ENCODE measurements at regions not wholly inside any gene's neighbourhood (a gene's known extent, or its start where the extent isn't known, plus 50 kb on each side); places are given as distances from the start of the nearest gene placed in this dataset.
A peak's percentile ranks its signal among the peaks of the same experiment; 100 is the strongest.
"Not testable (repeated sequence)": the region's sequence is repeated elsewhere in the genome, so short reads cannot be mapped to it uniquely, and the experiment has no call there.

- H3K9me3 Mint-ChIP-seq: no peaks in the 10 kb centered on the region
- no peak for ATAC-seq (replicated peaks)
- no peak overlapping the region for H3K27ac Mint-ChIP-seq
- H3K36me3 Mint-ChIP-seq (ENCODE audit: low read depth): no peaks in the 10 kb centered on the region
- H3K4me3 Mint-ChIP-seq: no peak overlapping the region
- H3K27me3 Mint-ChIP-seq: peaks cover 22% of the 10 kb centered on the region
- peaks cover 5% of the 10 kb centered on the region for H3K4me1 Mint-ChIP-seq
These were observed 336.5 kb downstream of the RRAGC start for GRCh38 chr1:38522915-38523567.

- Mint-ChIP-seq H3K9me3 (no peaks in the 10 kb centered on the region), H3K27ac (no peak overlapping the region), H3K4me3 (no peak overlapping the region), H3K27me3 (peaks cover 7% of the 10 kb centered on the region), H3K4me1 (no peaks in the 10 kb centered on the region), H3K36me3 (ENCODE audit: low read depth) (no peaks in the 10 kb centered on the region)
- no peak for ATAC-seq (replicated peaks)
These were observed 343.0 kb downstream of the RRAGC start for GRCh38 chr1:38516560-38516959.

GRCh38 chr1:38512789-38513188 lies 346.8 kb downstream of the RRAGC start:
- peaks cover 24% of the 10 kb centered on the region for H3K27me3 Mint-ChIP-seq
- no peak for ATAC-seq (replicated peaks)
- no peak overlapping the region for H3K4me3 Mint-ChIP-seq
- H3K9me3 Mint-ChIP-seq: no peaks in the 10 kb centered on the region
- no peaks in the 10 kb centered on the region for H3K4me1 Mint-ChIP-seq
- no peaks in the 10 kb centered on the region for H3K36me3 Mint-ChIP-seq (ENCODE audit: low read depth)
- H3K27ac Mint-ChIP-seq: no peak overlapping the region

GRCh38 chr1:38512024-38512767 lies 347.4 kb downstream of the RRAGC start:
- H3K9me3 Mint-ChIP-seq: no peaks in the 10 kb centered on the region
- no peak for ATAC-seq (replicated peaks)
- no peak overlapping the region for H3K4me3 Mint-ChIP-seq
- no peaks in the 10 kb centered on the region for H3K36me3 Mint-ChIP-seq (ENCODE audit: low read depth)
- H3K4me1 Mint-ChIP-seq: no peaks in the 10 kb centered on the region
- H3K27ac Mint-ChIP-seq: no peak overlapping the region
- H3K27me3 Mint-ChIP-seq: peaks cover 24% of the 10 kb centered on the region

GRCh38 chr1:38508232-38508631 lies 351.3 kb downstream of the RRAGC start:
- Mint-ChIP-seq H3K4me1 (no peaks in the 10 kb centered on the region), H3K27ac (no peak overlapping the region), H3K4me3 (no peak overlapping the region), H3K27me3 (peaks cover 35% of the 10 kb centered on the region), H3K36me3 (ENCODE audit: low read depth) (no peaks in the 10 kb centered on the region), H3K9me3 (no peaks in the 10 kb centered on the region)
- ATAC-seq (replicated peaks): no peak

GRCh38 chr1:38507563-38507962 lies 352.0 kb downstream of the RRAGC start:
- H3K9me3 Mint-ChIP-seq: no peaks in the 10 kb centered on the region
- ATAC-seq (replicated peaks): no peak
- peaks cover 39% of the 10 kb centered on the region for H3K27me3 Mint-ChIP-seq
- H3K36me3 Mint-ChIP-seq (ENCODE audit: low read depth): no peaks in the 10 kb centered on the region
- H3K27ac Mint-ChIP-seq: no peak overlapping the region
- H3K4me3 Mint-ChIP-seq: no peak overlapping the region
- H3K4me1 Mint-ChIP-seq: no peaks in the 10 kb centered on the region

GRCh38 chr1:38505944-38506343 lies 353.6 kb downstream of the RRAGC start:
- H3K27ac Mint-ChIP-seq: no peak overlapping the region
- H3K4me1 Mint-ChIP-seq: no peaks in the 10 kb centered on the region
- ATAC-seq (replicated peaks): no peak
- no peaks in the 10 kb centered on the region for H3K36me3 Mint-ChIP-seq (ENCODE audit: low read depth)
- H3K27me3 Mint-ChIP-seq: peaks cover 48% of the 10 kb centered on the region
- no peak overlapping the region for H3K4me3 Mint-ChIP-seq
- no peaks in the 10 kb centered on the region for H3K9me3 Mint-ChIP-seq

- no peak for ATAC-seq (replicated peaks)
- Mint-ChIP-seq H3K4me3 (no peak overlapping the region), H3K9me3 (no peaks in the 10 kb centered on the region), H3K27ac (no peak overlapping the region), H3K4me1 (no peaks in the 10 kb centered on the region), H3K27me3 (peaks cover 46% of the 10 kb centered on the region), H3K36me3 (ENCODE audit: low read depth) (no peaks in the 10 kb centered on the region)
These were observed 356.8 kb downstream of the RRAGC start for GRCh38 chr1:38502758-38503157.

- no peaks in the 10 kb centered on the region for H3K4me1 Mint-ChIP-seq
- H3K4me3 Mint-ChIP-seq: no peak overlapping the region
- no peak overlapping the region for H3K27ac Mint-ChIP-seq
- no peaks in the 10 kb centered on the region for H3K36me3 Mint-ChIP-seq (ENCODE audit: low read depth)
- ATAC-seq (replicated peaks): no peak
- H3K27me3 Mint-ChIP-seq: peaks cover 40% of the 10 kb centered on the region
- no peaks in the 10 kb centered on the region for H3K9me3 Mint-ChIP-seq
These were observed 358.7 kb downstream of the RRAGC start for GRCh38 chr1:38500891-38501290.

- H3K4me3 Mint-ChIP-seq: no peak overlapping the region
- peaks cover 40% of the 10 kb centered on the region for H3K27me3 Mint-ChIP-seq
- no peaks in the 10 kb centered on the region for H3K4me1 Mint-ChIP-seq
- no peak for ATAC-seq (replicated peaks)
- H3K27ac Mint-ChIP-seq: no peak overlapping the region
- no peaks in the 10 kb centered on the region for H3K36me3 Mint-ChIP-seq (ENCODE audit: low read depth)
- no peaks in the 10 kb centered on the region for H3K9me3 Mint-ChIP-seq
These were observed 359.2 kb downstream of the RRAGC start for GRCh38 chr1:38500352-38500751.

GRCh38 chr1:38498686-38499085 lies 360.9 kb downstream of the RRAGC start:
- ATAC-seq (replicated peaks): no peak
- no peaks in the 10 kb centered on the region for H3K9me3 Mint-ChIP-seq
- H3K27ac Mint-ChIP-seq: no peak overlapping the region
- H3K36me3 Mint-ChIP-seq (ENCODE audit: low read depth): no peaks in the 10 kb centered on the region
- H3K4me1 Mint-ChIP-seq: no peaks in the 10 kb centered on the region
- peaks cover 35% of the 10 kb centered on the region for H3K27me3 Mint-ChIP-seq
- no peak overlapping the region for H3K4me3 Mint-ChIP-seq

- H3K36me3 Mint-ChIP-seq (ENCODE audit: low read depth): no peaks in the 10 kb centered on the region
- H3K4me3 Mint-ChIP-seq: no peak overlapping the region
- ATAC-seq (replicated peaks): no peak
- H3K9me3 Mint-ChIP-seq: no peaks in the 10 kb centered on the region
- no peaks in the 10 kb centered on the region for H3K4me1 Mint-ChIP-seq
- peaks cover 32% of the 10 kb centered on the region for H3K27me3 Mint-ChIP-seq
- no peak overlapping the region for H3K27ac Mint-ChIP-seq
These were observed 361.5 kb downstream of the RRAGC start for GRCh38 chr1:38497921-38498656.

GRCh38 chr1:38493306-38493705 lies 366.3 kb downstream of the RRAGC start:
- H3K27ac Mint-ChIP-seq; H3K27me3 Mint-ChIP-seq; H3K36me3 Mint-ChIP-seq (ENCODE audit: low read depth); H3K4me3 Mint-ChIP-seq; H3K4me1 Mint-ChIP-seq; H3K9me3 Mint-ChIP-seq; ATAC-seq (replicated peaks): not testable (repeated sequence)

- Mint-ChIP-seq H3K27me3 (peaks cover 19% of the 10 kb centered on the region), H3K9me3 (no peaks in the 10 kb centered on the region), H3K4me1 (no peaks in the 10 kb centered on the region), H3K27ac (no peak overlapping the region), H3K36me3 (ENCODE audit: low read depth) (no peaks in the 10 kb centered on the region), H3K4me3 (no peak overlapping the region)
- ATAC-seq (replicated peaks): peak; percentile 59
These were observed 369.7 kb downstream of the RRAGC start for GRCh38 chr1:38489844-38490270.

Data from activated T-helper 17 cell treated with anti-CD3 and anti-CD28 coated beads, Interleukin-2, amount 50 U/mL, for 72 hours (primary cell).